GM18499 (cell line): ENCODE measurements at regions not wholly inside any gene's neighbourhood (a gene's known extent, or its start where the extent isn't known, plus 50 kb on each side); places are given as distances from the start of the nearest gene placed in this dataset.
"Not testable (repeated sequence)": the region's sequence is repeated elsewhere in the genome, so short reads cannot be mapped to it uniquely, and the experiment has no call there.

Experiments used
- ATAC-seq: cut with Tn5 transposase; IDR thresholded peaks from one replicate; pipeline ENCODE4 v1.9.1; 2021; ENCODE audit warnings: moderate number of reproducible peaks; ENCODE audit not compliant: insufficient read depth, unreplicated experiment

DNA sequence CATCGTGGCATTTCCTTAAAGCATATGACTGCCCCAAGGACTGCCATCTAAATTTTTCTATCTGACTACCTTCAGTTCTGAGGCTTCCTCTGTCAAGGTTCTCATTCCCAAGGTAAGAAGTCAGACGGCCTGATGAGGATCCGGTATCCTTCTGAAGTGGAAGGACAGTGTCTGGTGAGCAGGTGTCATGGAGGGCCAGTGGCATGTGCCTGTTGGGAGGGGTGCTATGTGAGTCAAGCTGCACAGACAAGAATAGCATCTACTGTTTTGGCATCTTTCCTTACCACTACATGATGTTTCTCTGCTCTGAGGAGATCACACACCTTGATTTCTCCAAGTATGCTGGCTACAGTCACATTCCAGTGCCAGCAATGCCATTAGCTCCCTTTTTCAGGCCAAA is 99.6 kb upstream of the RGS1 start:
- ATAC-seq, result no peak

DNA sequence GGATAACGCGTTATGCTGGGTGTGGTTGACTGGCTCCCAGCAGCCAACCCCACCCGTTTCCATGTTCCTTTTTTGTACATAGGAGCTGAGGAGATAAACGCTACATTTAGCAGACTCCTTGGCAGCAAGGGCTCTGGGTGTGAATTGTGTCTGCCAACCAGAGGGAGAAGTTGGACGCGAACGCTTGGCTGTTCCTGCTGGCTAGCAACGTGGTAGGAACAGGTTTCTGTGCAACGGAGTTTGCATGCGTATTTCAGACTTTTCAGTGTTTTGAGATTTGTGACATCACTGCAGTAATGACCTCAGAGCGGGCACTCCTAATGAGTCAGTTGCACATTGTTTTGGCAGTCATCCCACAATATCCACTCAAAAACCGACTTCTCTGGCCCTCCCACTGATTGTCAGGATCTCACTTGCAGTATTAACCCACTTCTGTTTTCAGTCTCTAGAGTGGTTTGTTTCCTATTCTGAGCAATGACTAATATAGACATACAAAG is 98.7 kb upstream of the RGS1 start:
- ATAC-seq, result no peak

GRCh38 chr1:192477630-192478029 is 97.9 kb upstream of the RGS1 start:
- ATAC-seq, result peak; percentile 52

- no peak for ATAC-seq
These were observed 89.7 kb upstream of the RGS1 start for GRCh38 chr1:192485692-192486436.

GRCh38 chr1:192488058-192488457 is 87.5 kb upstream of the RGS1 start:
- no peak for ATAC-seq

DNA sequence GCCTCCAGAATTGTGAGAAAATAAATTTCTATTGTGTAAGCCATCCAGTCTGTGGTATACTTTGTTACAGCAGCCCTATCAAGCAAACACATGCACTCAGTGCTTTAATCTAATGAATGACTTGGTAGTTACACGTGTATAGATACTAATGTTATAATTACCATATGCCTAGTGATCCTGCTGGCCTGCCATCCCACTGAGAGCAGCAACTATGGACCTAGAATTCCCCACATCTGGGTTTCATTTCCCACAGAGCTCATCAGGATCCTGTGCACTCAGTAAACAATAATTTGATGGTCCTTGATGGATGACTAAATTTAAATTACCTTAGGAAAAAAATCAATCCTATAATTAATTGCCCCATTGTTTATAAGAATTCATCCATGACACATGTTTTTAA is 86.5 kb upstream of the RGS1 start:
- ATAC-seq, result no peak

- ATAC-seq, result peak; percentile 69
These were observed 85.8 kb upstream of the RGS1 start for GRCh38 chr1:192489748-192490147.

DNA sequence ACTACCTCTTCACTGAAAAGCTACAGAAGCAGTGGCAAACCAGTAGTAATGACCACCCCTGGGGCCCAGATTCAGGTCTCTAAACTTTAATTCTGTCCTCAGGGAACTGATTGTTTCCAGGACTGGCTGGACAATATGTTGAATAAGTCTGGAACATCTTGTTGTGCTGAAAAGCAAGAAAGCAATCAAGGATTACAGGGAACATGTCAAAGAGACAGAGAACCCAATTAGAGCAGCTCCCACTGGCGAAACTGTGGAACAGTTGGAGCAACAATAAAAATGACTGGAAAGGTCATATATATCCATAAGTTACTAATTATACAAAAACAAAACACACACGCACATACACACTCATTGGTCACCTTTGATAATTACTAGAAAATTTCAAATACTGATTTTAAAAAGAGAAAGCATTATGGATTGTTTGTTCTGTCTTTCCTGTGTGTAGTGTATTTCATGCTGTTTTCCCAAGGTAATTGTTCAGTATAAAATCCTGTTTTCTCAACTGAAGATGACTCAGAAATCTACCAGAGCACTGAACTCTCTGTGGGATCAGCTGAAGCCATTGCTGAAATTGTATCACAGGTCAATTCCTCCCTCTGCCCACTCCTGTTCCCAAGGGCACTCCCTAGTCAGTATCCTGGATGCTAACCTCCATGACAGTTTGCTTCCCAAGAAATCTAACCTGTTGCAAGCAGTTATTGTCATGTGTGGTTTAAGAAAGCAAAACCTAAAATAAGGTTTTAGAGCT is 83.6 kb upstream of the RGS1 start:
- no peak for ATAC-seq

- ATAC-seq, result no peak
These were observed 82.0 kb upstream of the RGS1 start for GRCh38 chr1:192493584-192493983.

DNA sequence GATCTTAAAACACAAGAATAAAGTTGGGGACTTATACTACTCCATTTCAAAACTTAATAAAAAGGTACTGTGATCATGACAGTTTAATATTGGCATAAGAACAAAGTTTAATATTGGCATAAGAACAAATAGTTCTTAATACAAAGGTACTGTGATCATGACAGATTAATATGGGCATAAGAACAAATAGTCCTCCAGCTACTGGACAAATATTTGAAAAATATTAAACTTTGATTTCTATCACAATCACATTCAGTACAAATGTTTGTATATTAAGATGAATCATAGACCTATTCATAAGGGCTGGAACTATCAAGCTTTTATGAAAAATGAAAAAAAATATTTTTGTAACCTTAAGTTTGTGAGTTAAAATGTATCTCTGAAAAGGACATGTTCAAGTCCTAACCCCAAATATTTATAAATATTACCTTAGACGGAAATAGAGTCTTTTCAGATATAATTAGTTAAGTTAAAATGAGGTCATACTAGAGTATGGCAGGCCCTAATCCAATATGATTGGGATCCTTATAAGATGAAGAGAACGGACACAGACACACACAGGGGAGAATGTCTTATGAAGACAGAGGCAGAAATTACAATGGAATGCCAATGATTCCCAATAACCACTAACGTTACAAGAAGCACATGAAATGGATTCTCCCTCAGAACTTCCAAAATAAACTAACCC is 79.1 kb upstream of the RGS1 start:
- ATAC-seq, result no peak

DNA sequence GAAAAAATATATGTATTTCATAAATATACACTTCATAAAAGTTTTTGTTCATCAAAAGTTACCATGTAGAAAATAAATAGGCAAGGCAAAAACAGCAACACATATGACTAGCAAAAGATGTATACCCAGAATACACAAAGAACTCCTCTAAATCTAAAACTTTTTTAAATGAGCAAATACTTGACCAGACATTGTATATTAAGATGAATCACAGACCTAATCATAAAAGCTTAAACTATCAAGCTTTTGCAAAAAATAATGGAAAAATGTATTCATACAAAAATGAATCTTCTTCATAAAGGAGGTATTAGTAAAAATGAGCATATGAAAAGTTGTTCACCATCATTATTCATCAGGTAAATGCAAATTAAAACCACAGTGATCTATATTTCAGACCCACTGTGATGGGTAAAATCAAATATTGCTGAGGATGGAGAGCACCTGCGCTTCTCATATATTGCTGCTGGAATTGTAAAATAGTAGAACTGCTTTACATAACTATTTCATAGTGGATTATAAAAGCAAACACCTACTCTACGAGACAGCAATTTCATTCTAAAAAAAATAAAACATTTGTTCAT is 78.3 kb upstream of the RGS1 start:
- no peak for ATAC-seq

GRCh38 chr1:192498092-192498491 is 77.5 kb upstream of the RGS1 start:
- ATAC-seq, result not testable (repeated sequence)

DNA sequence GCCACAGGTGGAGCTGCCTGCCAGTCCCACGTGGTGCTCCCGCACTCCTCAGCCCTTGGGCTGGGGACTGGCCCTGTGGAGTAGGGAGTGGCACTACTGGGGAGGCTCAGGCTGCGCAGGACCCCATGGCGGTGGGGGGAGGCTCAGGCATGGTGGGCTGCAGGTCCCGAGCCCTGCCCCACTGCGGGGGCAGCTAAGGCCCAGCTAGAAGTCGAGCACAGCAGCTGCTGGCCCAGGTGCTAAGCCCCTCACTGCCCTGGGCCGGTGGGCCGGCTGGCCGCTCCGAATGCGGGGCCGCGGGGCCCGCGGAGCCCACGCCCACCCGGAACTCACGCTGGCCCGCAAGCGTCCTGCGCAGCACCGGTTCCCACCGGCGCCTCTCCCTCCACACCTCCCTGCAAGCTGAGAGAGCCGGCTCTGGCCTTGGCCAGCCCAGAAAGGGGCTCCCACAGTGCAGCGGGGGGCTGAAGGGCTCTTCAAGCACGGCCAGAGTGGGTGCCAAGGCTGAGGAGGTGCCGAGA is 76.5 kb upstream of the RGS1 start:
- not testable (repeated sequence) for ATAC-seq

- not testable (repeated sequence) for ATAC-seq
These were observed 75.0 kb upstream of the RGS1 start for GRCh38 chr1:192500541-192500940.

DNA sequence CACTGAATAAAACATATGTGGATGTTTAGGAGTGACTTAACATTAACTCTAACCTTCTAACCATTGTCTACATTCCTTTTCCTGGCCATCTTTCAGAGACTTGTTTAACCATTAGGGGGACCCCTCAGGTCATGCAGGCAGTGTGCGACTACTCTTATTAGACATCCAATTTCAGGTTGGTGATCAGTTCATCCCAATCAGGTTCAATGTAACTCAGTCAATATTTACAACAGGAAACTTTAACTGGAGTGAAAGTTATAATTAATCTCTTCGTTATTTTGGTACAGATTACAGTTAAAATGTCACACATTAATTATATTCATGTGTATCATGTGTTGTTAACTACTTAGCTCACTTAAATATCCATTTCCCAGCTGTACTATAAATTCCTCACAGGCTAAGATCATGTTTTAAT is 68.8 kb upstream of the RGS1 start:
- peak; percentile 90 for ATAC-seq

- no peak for ATAC-seq
These were observed 63.0 kb upstream of the RGS1 start for GRCh38 chr1:192512426-192513162.

DNA sequence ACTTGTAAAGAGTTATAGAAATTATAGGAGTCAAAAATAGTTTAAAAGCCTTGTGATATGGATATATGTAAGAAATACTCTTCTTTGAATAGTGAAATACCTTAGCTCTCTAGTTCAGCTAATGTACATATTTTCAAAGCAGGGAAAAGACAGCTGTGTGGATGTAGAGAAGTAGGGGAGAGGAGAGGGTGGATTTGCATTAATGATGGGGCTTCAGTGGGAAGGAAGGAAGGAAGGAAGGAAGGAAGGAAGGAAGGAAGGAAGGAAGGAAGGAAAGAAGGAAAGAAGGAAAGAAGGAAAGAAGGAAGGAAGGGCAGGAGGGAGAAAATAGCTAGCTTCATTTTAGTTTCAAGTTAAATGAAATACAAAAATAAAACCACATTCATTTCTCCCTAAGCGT is 62.4 kb upstream of the RGS1 start:
- no peak for ATAC-seq

GRCh38 chr1:192513697-192514096 is 61.9 kb upstream of the RGS1 start:
- ATAC-seq, result no peak

- peak; percentile 100 for ATAC-seq
These were observed 58.7 kb upstream of the RGS1 start for GRCh38 chr1:192516776-192517297.
